CD4-positive, alpha-beta T cell treated with Interferon alpha-2 for 1 hour (primary cell): ENCODE measurements at regions not wholly inside any gene's neighbourhood (a gene's known extent, or its start where the extent isn't known, plus 50 kb on each side); places are given as distances from the start of the nearest gene placed in this dataset.
"Not testable (repeated sequence)": the region's sequence is repeated elsewhere in the genome, so short reads cannot be mapped to it uniquely, and the experiment has no call there.

Experiments used
- DNase-seq, 2 donors: peaks; one replicate each; pipeline ENCODE4 v3.0.0-alpha.2; 2020 to 2022

GRCh38 chr11:130526846-130527245, 78.4 kb downstream of the ADAMTS15 start:
- no peak for DNase-seq

GRCh38 chr11:130527636-130528297, 79.3 kb downstream of the ADAMTS15 start:
- DNase-seq: no peak

DNA sequence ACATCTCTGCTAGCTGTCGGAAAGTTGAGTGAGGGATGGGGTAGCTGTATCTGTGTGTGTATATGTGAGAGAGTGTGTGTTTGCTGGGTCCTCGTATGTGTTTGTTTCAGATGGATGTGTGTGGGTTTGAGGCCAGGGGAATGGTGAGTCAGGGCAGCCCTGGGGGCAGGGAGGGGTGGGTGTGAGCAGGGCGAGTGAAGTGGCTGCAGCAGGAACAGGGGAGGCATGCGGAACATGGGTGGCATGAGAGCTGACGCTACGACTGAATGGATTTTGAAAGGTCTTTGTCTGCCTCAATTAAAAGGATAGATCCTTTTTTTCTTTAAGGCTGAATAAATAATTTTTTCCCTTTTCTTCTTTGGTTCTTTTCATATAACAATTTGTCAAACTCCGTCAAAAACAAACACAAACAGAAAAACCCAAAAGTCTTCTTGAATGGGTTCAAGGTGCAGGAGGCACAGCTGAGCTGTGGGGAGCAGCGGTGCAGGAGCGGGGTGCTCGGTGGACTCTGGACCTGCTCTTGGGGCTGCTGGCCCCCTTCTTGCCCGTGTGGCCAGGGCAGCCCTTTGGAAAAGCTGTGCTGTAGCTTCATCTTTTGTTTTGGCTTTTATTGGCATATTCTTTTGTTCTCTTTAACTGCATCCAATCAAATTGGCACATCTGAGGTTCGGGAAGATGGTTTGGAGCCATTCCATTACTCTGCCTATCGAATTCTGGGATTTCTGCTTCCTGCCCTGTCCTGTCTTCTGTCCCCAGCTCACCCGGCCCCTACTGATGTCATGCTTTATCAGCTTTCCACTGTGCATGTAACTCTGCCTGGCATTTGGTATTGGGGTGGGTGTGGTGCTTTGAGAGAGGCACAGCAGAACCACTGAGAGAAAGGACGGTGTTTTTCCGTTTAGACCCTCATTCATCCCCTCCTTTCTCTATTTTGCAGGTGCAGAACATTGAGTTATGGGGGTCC, 80.1 kb downstream of the ADAMTS15 start:
- DNase-seq: no peak

DNA sequence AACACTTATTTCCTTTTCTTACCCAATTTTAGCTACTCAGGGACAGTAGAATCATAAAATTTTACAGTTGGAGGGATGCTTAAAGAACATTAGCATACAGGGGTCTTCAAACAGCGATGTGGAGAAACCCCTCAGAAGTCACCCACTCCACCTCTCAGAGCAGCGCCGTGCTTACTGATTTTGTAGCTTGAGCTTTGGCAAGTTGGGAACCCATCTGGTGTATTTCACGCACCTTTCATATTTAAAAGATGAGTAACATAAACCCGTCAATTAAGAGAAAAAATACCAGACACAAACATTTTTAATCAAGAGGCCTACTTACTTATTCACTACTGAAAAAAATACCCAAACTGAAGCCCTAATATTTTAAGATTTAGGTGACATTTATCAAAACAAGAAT, 80.9 kb downstream of the ADAMTS15 start:
- DNase-seq: no peak

DNA sequence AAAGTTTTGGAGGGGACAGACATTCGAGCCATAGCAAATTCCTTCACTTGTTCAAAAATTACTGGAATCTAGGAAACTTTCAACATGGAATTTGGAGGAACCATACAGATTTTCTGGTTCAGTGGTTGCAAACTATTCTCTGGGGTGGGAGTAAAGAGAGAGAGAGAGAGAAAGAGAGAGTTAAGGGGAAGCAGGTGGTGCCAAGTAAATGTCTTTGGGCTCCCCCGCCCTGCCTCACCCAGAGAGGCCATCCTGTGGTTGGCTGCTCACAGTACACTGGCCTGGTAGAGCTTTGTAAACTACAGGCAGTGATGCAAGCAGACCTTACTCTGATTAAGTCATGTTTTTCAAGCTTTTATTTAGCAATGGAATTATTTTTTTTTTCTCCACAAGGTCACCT, 82.6 kb downstream of the ADAMTS15 start:
- DNase-seq: no peak

- no peak for DNase-seq
Measured at GRCh38 chr11:130533113-130533798, 84.8 kb downstream of the ADAMTS15 start.

GRCh38 chr11:130533871-130534270, 85.4 kb downstream of the ADAMTS15 start:
- DNase-seq: no peak

DNA sequence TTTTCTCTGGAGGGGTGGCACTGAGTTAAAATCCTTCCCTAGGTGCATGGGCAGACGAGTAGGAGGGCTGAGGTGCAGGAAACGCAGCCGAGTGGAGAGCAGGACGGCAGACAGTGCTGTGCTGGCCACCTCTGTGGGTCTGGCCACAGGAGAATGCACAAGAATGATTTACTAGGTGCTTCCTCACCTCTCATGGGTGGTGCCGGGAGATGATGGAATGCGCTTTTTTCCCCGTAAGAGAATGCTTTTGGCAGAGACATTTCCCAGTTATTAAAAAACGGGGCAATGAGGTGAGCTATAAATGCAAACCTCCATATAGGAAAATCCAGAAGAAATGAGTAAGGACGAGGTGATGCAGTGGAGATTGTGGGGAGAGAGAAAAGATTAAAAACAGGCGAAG, 86.1 kb downstream of the ADAMTS15 start:
- DNase-seq: no peak

DNA sequence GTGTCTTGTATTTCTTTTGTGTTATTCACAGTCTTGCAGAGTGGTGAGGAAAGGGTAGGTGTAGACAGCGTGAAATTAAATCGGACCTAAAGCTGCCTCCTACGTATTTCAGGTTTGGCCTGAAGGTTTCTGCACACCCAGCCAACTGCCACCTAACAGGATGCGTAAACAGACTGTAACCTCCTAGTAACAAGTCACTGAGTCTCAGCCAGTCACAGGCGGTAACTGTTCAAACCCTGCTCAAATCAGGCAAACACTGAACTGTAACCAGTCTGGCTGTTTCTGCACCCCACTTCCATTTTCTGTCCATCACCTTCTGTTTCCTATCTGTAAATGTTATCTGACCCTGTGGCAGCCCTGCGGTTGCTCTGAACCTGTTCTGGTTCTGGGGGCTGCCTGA, 87.1 kb downstream of the ADAMTS15 start:
- DNase-seq: no peak

GRCh38 chr11:130536106-130537040, 87.9 kb downstream of the ADAMTS15 start:
- no peak for DNase-seq

GRCh38 chr11:130539680-130540079, 91.2 kb downstream of the ADAMTS15 start:
- DNase-seq: not testable (repeated sequence)

GRCh38 chr11:130544266-130544665, 95.8 kb downstream of the ADAMTS15 start:
- no peak for DNase-seq

DNA sequence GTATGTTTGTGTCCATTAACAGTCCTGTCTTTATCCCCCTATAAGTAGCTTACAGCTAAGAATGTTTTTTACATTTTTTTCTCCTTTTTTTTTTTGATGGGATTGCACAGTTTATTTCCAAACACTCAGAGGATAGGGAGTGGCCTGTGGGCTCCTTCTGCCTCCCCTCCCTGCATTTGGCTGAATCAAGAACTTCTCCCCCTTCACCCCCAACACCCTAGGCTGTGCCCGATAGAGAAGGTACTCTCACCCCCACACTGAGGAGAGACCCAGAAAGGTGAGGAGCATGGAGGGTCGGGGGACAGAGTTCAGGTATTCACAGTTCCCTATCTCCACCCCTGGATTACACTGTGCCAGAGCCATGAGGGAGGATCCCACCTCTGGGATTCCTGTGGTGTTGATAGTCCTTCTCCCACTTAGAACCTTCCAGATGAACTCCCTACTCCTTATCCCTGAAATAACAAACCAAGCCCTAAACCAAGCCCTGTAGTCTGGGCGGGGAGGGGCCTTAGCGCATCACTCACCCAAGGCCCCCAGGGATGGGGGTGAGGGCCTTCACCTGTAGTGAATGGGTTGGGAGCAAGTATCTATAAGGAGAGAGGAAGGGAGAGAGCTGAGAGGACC, 97.1 kb downstream of the ADAMTS15 start:
- DNase-seq: no peak

DNA sequence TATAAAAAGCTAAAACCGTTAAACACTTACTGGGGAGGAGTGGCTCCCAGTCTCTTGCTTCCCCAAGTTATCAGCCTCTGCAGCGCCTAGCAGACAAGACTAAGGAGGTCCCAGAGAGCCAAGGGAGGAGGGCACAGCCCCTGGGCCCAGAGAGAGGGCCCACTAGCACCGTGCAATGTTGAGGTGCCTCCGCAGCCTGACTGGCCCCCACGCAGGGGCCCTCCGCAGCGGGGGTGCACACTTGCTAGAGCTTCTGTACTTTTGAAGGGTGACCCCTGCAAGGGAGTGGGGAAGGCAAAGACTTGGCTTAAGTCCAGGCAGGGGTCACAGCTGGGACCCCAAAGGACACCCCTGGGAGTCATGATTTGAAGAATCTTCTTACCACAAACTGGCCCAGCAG, 98.0 kb downstream of the ADAMTS15 start:
- no peak for DNase-seq

- no peak for DNase-seq
Measured at GRCh38 chr11:130546901-130547694, 98.7 kb downstream of the ADAMTS15 start.

GRCh38 chr11:130547761-130548490, 99.5 kb downstream of the ADAMTS15 start:
- DNase-seq: no peak

- DNase-seq: no peak
Measured at GRCh38 chr11:130548491-130548833, 100.0 kb downstream of the ADAMTS15 start.

GRCh38 chr11:130549393-130549999, 101.1 kb downstream of the ADAMTS15 start:
- DNase-seq: no peak

- no peak for DNase-seq
Measured at GRCh38 chr11:130550150-130550549, 101.7 kb downstream of the ADAMTS15 start.

DNA sequence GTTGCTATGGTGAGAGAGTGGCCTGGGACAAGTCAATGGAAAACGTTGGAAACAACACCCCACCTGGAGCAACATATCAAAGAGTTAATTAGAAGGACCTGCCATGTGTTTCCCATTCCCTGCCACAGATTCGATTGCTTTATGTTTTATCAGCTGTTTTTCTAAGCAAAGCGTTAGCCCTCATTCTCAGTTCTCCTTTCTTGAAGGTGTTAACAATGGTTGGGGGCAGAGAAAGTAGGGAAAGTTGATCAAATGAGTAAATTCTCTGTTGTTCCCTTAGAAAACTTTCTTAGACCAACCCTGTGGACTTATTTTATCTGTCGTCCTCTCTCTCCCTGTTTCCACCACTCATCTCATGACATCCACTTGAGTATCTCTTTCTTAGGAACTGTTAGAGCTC, 102.5 kb downstream of the ADAMTS15 start:
- DNase-seq: no peak
